ENCODE measurements at regions not wholly inside any gene's neighbourhood (a gene's known extent, or its start where the extent isn't known, plus 50 kb on each side); places are given as distances from the start of the nearest gene placed in this dataset.

GRCh38 chr7:96624954-96625353, 84.7 kb downstream of the SEM1 start:
- peaks cover 0 to 6% (median under 1%) of the 10 kb centered on the region in 4 donors for H3K9me3 ChIP-seq
- WGBS, 2 donors: 36 to 47% methylated on average over 2 of the region's 2 CpGs
- TF ChIP-seq EP300 (IDR thresholded peaks at IDR 0.05) (no peak), POLR2AphosphoS5 (IDR thresholded peaks at IDR 0.05) (no peak), CTCF (IDR thresholded peaks at IDR 0.05) (no peak), POLR2A (IDR thresholded peaks at IDR 0.05) (no peak)
- DNase-seq: no peak
- H3K36me3 ChIP-seq: peaks cover 0 to 6% (median 0%) of the 10 kb centered on the region in 4 donors
- no peak overlapping the region for H3K27ac ChIP-seq
- H3K4me3 ChIP-seq: no peak overlapping the region
- H3K4me1 ChIP-seq: no peaks in the 10 kb centered on the region
- no peaks in the 10 kb centered on the region for H3K27me3 ChIP-seq
- intact Hi-C loops (cut with DNase I): no loop called here

- H3K4me1 ChIP-seq: no peaks in the 10 kb centered on the region
- TF ChIP-seq EP300 (IDR thresholded peaks at IDR 0.05) (no peak), POLR2AphosphoS5 (IDR thresholded peaks at IDR 0.05) (no peak), POLR2A (IDR thresholded peaks at IDR 0.05) (no peak), CTCF (IDR thresholded peaks at IDR 0.05) (no peak)
- H3K4me3 ChIP-seq: no peak overlapping the region
Observed at GRCh38 chr7:96621932-96622331, 87.7 kb downstream of the SEM1 start.

GRCh38 chr7:96614154-96614867, 95.3 kb downstream of the SEM1 start:
- no peaks in the 10 kb centered on the region for H3K4me1 ChIP-seq
- H3K9me3 ChIP-seq: peaks cover 0 to 5% (median 2%) of the 10 kb centered on the region in 4 donors
- no peak overlapping the region for H3K4me3 ChIP-seq
- 82 to 87% methylated on average over 5 of the region's 5 CpGs for WGBS, 2 donors
- DNase-seq: no peak
- intact Hi-C loops (cut with DNase I): no loop called here
- no peak overlapping the region for H3K27ac ChIP-seq
- TF ChIP-seq POLR2A (IDR thresholded peaks at IDR 0.05): no peak
- TF ChIP-seq CTCF (IDR thresholded peaks at IDR 0.05): no peak
- TF ChIP-seq POLR2AphosphoS5 (IDR thresholded peaks at IDR 0.05): no peak
- no peak for TF ChIP-seq EP300 (IDR thresholded peaks at IDR 0.05)
- no peaks in the 10 kb centered on the region for H3K27me3 ChIP-seq
- no peaks in the 10 kb centered on the region for H3K36me3 ChIP-seq

More at GRCh38 chr7:96621932-96622331, 87.7 kb downstream of the SEM1 start:
- peaks cover 0 to 6% (median 4%) of the 10 kb centered on the region in 4 donors for H3K9me3 ChIP-seq
- intact Hi-C loops (cut with DNase I): no loop called here
- H3K27ac ChIP-seq: no peak overlapping the region
- DNase-seq: no peak
- H3K36me3 ChIP-seq: peaks cover 0 to 6% (median 0%) of the 10 kb centered on the region in 4 donors
- H3K27me3 ChIP-seq: no peaks in the 10 kb centered on the region

DNA sequence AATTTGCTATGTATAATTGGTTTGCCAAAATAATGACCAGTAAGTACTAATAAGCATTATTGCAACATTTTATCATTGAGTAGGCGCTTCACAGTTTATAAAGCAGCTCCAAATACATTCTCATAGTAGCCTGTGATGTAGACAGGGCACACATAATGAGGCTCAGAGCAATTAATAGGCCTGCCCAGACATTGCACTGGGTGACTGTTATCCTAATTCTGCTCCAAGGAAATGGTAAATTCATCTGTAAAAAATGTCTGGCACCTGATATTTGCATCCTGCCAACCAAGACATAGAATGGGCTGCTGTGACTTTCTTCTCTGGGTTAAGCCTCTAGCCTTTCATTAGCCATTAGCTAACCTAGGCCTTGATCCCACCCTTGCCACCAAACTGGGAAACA, 97.6 kb downstream of the SEM1 start:
- no peaks in the 10 kb centered on the region for H3K36me3 ChIP-seq
- H3K27me3 ChIP-seq: no peaks in the 10 kb centered on the region
- no peaks in the 10 kb centered on the region for H3K4me1 ChIP-seq
- 79 to 92% methylated on average over 1 of the region's 1 CpG for WGBS, 2 donors
- intact Hi-C loops (cut with DNase I): no loop called here
- no peak overlapping the region for H3K4me3 ChIP-seq
- peaks cover 0 to 5% (median 0%) of the 10 kb centered on the region in 4 donors for H3K9me3 ChIP-seq
- DNase-seq: no peak
- no peak for TF ChIP-seq CTCF (IDR thresholded peaks at IDR 0.05)
- no peak for TF ChIP-seq POLR2AphosphoS5 (IDR thresholded peaks at IDR 0.05)
- TF ChIP-seq EP300 (IDR thresholded peaks at IDR 0.05): no peak
- TF ChIP-seq POLR2A (IDR thresholded peaks at IDR 0.05): no peak
- no peak overlapping the region for H3K27ac ChIP-seq

All from sigmoid colon (tissue), 6 donors.